GM18870 (cell line): ENCODE measurements at regions not wholly inside any gene's neighbourhood (a gene's known extent, or its start where the extent isn't known, plus 50 kb on each side); places are given as distances from the start of the nearest gene placed in this dataset.
"Not testable (repeated sequence)": the region's sequence is repeated elsewhere in the genome, so short reads cannot be mapped to it uniquely, and the experiment has no call there.

Experiments
- ATAC-seq: cut with Tn5 transposase; IDR thresholded peaks from one replicate; pipeline ENCODE4 v1.9.1; 2021; ENCODE audit warnings: moderate library complexity; ENCODE audit not compliant: unreplicated experiment

DNA sequence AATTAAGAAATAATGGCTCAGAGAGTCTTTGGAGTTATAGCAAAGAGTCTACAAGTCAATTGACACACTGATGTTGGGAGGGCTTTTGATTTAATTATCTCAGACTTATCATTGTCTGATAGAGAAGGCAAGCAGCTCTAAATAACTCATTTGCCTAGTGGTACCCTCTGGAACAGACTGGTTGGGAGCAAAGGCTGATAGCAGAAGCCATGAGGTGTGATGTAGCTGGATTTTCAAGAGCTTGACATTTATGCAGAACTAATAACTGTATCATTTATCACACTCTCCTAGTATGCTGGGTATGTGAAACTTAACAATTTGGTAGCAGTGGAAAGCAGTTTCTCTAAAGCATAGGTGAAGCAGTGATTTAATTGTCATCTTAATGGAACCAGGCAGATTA lies 380.6 kb downstream of the TENT5A start:
- ATAC-seq = no peak

DNA sequence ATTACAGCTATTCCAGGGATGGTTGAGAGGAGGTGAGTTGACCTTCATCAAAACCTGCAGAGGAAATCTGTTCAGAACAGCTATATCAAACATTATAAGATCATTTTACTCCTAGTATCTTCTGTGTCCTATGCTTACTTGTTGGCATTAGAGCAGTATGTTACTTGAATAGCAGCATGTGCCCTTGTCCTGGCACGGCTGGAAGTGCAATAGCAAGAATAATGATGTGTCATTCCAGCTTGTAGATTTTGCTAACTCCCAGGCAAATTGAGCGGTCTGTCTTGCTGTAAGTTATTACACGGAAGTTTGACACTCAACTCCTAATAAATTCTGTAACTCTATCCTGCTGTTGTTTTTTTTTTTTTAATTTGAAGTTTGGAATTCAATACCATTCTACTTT lies 385.5 kb downstream of the TENT5A start:
- ATAC-seq = no peak

DNA sequence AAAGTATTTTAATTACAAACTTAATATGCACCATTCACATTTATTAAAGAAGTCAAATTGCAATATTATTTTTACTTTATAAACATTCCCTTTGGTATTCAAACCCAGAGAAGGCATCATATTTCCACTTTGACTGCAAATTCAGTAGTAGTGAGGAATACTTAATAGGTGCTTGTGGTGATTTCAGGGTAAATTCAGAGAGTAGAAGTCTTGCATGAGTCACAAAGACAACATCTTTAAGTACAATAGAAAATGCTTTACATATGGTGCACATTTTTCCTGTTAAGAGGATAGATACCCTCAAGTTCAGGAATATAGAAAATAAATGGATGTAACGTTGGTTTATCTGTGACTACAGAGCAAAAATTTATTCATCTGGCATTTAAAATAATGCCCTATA lies 390.2 kb downstream of the TENT5A start:
- ATAC-seq = no peak

DNA sequence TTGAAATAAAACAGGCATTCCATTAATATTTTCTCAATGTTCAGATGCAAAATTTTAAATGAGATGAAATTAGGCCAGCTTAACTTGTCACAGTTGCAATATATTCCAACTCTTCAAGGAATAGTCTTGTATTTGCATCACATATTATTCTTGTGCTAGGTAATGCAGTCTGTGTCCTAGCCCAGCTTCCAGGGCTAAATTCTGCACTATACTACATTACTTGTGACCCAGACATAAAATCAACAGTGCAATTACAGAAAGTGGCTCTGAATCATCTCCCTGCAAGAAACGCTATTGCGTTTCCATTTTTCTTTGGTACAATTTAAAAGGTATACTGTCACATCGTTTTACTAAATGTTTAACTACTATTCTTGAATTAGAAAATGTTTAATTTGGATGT lies 399.2 kb downstream of the TENT5A start:
- no peak for ATAC-seq

DNA sequence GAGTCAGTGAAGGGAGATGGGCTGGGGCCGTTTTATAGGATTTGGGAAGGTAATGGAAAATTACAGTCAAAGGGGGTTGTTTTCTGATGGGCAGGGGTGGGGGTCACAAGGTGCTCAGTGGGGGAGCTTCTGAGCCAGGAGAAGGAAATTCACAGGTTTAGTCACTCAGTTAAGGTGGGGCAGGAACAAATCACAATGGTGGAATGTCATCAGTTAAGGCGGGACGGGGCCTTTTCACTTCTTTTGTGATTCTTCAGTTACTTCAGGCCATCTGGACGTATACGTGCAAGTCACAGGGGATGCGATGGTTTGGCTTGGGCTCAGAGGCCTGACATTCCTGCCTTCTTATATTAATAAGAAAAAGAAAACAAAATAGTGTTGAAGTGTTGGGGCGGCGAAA lies 408.5 kb downstream of the TENT5A start:
- ATAC-seq = not testable (repeated sequence)

DNA sequence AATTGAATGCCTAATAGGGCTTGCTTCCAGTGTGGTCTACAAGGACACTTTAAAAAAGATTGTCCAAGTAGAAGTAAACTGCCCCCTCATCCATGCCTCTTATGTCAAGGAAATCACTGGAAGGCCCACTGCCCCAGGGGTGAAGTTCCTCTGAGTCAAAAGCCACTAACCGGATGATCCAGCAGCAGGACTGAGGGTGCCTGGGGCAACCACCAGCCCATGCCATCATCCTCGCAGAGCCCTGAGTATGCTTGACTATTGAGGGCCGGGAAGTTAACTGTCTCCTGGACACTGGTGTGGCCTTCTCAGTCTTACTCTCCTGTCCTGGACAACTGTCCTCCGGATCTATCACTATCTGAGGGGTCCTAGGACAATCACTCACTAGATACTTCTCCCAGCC lies 411.5 kb downstream of the TENT5A start:
- ATAC-seq = no peak

DNA sequence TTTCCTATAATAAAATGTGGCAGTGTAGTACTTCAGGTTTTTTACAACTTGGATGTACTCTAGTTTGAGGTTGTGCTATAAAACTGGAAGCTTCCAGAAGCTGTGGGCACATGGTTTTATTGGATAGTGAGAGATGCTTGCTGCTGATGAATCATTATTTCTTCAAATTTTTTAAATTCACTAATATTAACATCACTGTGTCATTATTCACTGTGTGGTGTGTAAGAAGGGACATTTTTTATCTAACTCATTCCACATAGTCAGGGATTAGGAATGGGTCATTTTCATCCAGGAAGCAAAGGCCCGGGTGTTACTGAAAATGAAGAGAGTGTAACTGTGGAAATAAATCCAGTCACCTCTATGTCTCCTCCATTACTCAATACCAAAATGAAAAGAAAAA lies 421.0 kb downstream of the TENT5A start:
- no peak for ATAC-seq

DNA sequence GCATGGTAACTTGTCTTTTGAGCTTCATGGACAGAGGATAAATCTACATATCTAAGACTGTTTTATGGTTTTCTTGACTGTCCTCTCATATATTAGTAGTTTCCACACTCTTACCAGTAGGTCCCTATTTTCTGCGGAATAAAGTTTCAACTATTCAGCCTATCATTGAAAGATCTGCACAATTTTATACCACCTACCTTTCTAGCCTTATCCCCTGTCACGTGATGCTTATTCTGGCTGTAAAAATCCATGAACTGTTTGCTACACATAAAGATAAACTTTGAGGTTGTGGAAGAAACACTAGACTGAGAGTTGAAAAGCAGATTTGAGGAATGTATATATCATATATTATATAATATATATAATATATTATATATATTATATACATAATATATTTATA lies 423.8 kb downstream of the TENT5A start:
- no peak for ATAC-seq

DNA sequence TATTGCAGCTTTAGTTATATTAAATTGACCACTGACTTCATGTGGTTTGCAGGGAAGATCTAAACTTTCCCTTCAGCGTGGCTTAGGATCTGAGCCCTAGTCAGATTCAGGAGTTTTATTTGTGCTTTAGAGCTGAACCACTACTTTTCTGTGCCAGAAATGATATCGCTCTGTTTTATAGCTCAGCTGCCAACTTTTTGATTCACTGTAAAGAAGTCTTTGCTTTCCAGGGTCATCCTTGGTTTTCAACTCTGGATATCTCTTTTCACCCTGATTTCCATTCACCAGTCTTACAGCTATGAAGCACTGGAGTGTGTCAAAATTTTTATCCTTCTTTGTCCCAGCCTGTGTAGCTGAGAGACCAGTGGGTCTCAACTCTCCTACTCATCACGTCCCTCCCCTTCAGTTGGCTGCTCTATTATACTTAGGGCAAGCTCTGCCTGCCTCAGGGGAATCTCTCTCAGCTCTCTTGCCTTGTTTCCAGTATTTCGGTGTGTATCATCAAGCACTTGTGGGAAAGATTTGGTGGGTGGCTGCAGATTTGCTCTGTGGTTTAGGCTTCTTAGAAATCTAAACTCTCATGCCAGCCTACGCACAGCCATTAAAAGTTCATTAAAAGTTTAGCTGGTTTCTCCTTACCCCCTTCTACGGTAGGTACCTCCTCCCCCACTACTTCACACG lies 425.5 kb downstream of the TENT5A start:
- ATAC-seq = no peak

DNA sequence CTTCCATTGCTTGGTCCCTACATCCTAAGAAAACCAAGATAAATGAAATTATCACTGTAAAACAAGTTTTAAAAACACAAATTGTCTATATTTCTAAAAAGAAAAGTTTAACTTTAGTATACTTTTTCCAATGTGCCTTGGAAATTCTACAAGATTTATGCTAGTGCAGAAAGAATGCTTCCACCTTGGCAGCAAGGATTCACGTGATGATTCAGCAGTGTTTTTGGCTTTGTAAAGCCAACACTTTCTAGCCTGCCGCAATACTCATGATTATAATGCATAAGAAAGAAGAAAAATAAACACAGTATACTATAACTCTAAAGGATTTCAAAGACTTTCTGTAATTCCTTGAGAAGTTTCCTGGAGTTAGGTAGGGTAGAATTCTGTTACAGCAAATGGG lies 442.7 kb downstream of the TENT5A start:
- ATAC-seq = no peak

DNA sequence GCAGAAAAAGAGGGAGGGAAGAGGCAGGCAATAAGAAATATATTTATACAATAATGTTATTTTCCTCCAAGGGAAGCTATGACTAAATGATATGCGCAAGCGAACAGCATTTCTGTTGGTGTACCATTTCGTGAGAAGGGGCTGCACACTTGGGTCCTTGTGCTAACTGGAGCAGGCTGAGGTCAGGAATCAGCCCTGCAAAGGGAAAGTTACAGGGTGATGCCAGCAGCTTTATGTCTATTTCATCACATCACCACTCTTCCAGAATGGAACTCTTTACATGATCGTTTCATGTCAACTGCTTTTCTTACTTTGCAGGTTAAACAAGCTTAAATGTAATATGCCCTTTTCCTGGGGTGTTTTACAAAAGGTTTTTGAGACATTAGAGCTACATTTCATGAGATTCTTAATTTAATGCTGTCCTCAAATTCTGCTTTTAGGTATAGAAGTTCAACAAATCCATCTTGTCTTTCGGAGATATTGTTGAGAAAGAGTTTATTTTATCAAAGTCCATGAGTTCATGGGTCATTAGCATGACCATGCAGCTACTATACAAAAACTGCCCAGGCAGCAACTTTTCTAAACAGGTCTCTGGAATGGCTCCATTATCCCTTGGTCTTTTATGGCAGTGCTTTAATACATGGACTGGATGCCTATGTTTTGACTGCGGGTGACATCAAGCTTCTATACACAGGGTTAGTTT lies 443.8 kb downstream of the TENT5A start:
- ATAC-seq = no peak

DNA sequence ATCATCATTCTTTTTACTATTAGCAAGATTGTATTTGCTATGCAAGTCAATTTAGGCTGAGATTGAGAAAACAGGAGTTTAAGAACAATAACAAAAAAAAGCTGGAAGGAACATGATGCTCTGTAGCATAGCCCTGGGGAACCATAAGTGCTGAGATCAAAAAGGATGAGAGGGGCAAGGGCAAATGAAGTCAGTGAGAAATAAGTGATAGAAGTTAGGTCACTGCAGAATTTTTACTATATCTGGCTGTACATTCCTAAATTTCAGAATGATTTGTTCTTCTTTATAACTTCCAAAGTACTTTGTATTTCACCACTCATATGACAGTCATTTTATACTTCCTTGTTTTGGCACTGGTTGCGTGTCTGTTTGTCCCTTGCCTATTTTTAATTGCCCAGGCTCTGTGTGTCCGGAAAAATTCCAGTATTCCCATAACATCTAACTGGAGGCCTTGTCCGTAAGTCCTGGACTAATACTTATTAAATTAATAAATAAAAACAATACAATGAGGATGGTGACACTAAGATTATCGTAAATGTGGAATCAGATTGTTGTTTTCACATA lies 444.7 kb downstream of the TENT5A start:
- ATAC-seq = no peak

DNA sequence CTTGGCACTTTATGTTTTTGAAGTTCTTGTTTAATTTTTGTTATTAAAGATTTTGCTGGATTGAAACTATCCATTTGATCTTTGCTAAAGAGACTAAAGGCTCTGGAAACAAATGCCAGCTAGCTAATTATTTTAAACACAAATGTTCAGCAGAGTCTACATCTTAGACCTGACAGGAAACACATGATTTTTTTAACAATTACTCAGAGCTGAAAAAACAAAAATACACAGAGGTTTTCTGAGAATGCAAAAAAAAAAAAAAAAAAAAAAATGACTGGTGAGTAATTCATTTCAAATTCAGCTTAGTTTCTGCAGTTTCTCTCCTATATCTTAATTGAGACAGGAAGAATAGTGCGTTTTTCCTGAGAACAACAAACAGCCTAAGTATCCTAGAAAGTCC lies 448.0 kb downstream of the TENT5A start:
- ATAC-seq = no peak

DNA sequence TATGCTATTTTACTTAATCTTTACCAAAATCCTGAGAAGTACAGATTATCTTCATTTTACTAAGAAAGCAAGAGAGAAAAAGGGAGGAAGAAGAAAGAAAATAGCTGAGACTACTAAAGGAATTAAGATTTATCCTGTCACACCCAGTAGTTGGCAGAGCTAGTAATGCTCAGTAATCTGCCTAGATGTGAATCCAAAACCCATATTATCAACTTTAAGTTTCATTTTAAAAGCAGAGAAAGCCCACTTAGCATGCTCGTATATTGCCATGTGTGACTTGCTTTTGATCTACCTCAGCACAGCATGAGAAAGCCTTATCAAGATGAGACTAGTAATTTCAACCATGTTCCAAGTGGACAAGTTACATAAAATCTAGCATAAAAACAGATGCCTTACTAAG lies 451.5 kb downstream of the TENT5A start:
- ATAC-seq = no peak

DNA sequence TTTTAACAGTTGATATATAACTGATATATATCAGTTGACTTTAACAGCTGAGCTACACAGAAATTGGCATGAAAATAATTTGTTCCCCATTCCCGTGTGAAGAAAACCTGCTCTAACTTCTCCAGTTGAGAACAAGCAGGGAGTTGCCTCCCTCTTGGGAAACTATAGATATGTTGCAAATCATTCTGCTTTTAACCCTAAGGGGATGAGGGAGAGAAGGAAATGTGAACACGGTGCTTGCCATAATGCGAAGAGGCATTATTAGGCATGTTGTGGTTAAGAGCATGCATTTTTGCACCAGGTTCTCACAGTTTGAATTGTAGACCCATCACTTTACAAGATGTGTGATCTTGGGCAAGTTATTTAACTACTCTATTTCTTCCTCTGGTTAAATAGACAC lies 453.7 kb downstream of the TENT5A start:
- ATAC-seq = no peak

DNA sequence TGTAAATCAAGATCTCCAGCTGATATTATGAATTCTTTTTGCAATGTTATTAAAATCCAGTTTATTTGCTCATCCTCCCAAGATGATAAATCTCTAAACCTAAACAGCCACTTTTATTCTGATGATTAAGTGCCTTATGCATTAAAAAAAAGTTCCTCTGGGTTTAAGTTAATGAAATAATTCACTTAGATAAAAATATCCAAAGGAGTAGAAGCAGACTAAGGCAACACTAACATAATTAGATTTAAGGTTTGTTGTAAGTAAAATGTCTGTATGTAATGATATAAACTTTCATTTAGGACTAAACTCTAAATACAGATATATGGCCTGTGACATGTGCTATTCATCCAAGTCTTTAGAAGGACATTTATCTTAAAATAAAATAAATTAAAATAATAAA lies 457.2 kb downstream of the TENT5A start:
- no peak for ATAC-seq

DNA sequence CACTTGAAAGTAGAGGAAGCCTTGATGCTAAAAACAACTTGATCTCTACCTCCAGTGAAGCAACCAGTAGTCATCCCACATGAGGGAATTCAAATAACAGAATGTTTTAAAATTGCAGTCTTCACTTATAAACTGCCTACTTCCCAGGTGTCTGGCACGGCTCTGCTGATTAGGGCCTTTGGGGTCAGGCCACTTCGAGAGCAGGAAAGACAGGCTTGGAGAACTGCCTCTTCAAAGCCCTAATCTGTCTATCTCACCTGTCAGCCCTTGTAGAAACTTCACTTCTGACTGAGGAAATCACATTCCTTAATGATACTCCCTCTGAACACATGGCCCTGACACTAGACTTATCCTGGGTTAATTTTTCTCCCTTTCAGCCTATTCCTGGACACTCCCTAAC lies 458.6 kb downstream of the TENT5A start:
- no peak for ATAC-seq

DNA sequence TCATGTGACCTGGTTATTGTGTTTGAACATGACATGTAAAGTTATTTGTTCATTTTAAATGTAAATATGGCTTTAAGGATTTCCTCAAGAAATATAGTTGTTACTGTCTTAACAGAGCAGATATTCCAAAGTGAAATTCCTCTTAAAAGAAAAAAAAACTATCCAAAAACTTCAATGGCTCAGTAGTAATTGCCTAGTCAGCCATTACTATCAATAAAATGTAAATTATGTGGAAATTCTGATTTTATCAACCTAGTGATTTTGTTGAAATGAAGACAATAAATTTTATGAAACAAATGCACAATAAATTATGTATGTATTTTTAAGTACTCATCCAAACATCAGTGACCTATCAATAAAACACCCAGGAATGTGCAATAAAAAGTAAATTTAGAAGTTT lies 463.3 kb downstream of the TENT5A start:
- no peak for ATAC-seq

DNA sequence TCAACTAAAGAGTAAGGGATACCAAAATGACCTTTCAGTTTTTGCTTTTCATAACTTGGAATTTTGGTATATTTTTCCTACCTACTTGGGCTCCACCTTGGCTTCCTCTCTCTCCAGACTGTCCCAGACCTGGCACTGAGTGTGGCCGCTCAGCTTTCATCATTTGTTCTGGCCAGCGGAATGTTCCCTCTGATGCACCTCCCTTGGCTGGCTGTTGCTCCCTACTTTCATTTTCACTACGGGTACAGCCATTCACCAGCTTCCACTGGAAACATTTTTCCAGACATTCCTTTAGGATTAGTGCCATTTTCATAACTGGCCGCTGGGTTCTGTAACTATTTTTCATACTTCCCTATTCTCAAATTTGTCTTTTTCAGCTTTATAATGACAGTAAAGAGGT lies 487.4 kb downstream of the TENT5A start:
- ATAC-seq = no peak

DNA sequence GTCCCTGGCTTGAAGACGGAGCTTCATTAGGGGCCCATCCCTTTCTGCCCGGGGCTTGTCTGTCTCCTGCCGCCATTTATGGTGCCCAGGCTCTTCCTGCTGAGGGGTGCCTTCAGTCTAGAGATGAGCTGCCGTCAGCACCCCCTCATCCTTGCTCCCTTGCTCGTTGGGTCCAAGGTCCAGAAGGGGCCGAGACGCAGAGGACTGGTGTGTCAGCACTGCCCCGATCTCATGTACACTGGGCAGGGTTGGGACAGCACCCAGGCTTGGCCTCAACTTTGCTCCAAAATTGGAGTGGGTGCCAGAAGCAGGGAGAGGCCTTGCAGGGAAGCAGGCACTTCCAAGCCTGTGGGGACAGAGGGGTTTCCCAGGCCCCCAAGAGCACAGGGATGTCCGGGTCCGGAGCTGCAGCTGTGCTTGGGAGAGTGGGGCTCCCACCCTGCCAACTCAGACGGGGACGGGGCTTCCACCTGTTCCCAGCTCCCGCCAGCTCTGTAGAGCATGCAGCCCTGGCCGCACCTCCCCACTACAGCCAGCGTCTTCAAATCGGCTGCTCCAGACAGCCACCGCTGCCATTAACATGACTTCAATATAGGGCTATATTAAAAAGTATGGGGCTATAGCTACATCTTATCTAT lies 488.8 kb downstream of the TENT5A start:
- no peak for ATAC-seq

DNA sequence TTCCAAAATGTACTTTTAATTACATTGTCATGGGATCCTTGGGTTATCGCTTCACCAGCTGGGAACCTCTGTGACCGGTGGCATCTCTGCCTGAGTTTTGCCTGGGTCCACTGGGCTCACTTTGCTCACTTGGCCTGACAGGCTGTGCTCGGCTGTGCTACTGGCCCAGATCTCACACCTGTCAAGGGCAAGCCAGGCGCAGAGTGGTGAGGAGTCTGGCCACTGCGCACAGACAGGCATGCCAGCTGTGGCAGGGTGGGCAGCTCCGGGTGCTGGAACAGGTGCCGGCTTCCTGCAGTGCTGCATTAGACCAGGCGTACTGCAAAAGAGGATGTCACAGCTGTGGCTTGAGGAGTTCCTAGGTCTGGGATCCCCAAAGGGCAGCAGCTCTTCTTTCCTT lies 489.8 kb downstream of the TENT5A start:
- ATAC-seq = no peak

DNA sequence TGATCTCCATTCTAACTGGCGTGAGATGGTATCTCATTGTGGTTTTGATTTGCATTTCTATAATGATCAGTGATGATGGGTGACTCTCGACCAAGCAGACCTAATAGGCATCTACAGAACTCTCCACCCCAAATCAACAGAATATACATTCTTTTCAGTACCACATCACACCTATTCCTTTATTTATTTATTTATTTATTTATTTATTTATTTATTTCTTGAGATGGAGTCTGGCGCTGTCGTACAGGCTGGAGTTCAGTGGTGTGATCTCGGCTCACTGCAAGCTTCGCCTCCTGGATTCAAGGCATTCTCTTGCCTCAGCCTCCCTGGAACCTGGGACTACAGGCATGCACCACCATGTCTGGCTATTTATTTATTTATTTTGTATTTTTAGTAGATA lies 496.3 kb downstream of the TENT5A start:
- ATAC-seq = not testable (repeated sequence)
